Frontal cortex (tissue), 3 donors: ENCODE measurements at regions not wholly inside any gene's neighbourhood (a gene's known extent, or its start where the extent isn't known, plus 50 kb on each side); places are given as distances from the start of the nearest gene placed in this dataset.

ENCODE experiments used
- DNase-seq, 2 donors: peaks; one replicate each; pipeline ENCODE4 v3.0.0; 2012; ENCODE audit warnings: low spot score in 2 of 2
- FAIRE-seq: peaks from 2 replicates; lab custom pipeline; 2012; peaks lifted over from hg19 to GRCh38; lab: Jason Lieb, UNC
- donor health status: control.
- donor health status: control.
- donor health status: control.

DNA sequence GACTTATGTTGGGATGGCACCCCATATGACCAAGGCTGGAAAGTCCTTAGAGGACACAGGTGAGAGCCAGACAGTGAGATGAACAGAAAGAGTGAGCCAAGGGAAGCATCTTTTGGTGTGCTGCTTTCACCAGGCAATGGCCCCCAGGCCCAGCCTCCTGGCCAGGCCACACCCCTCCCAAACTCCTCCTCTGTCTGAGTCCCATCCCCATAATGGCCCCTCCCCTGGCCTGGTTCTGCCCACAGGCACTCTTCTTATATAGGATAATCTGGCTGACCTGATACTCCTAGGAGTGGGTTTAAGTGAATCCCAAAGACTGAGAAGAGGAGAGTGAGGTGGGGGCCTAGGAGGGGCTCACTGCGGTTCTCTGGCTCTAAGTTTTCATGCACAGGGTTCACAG, 252.5 kb downstream of the RPS24 start:
- DNase-seq (no peak), FAIRE-seq (no peak)

GRCh38 chr10:78286668-78287067, 253.0 kb downstream of the RPS24 start:
- DNase-seq (no peak), FAIRE-seq (no peak)

- FAIRE-seq: no peak
Measured at GRCh38 chr10:78287618-78288017, 254.0 kb downstream of the RPS24 start.

DNA sequence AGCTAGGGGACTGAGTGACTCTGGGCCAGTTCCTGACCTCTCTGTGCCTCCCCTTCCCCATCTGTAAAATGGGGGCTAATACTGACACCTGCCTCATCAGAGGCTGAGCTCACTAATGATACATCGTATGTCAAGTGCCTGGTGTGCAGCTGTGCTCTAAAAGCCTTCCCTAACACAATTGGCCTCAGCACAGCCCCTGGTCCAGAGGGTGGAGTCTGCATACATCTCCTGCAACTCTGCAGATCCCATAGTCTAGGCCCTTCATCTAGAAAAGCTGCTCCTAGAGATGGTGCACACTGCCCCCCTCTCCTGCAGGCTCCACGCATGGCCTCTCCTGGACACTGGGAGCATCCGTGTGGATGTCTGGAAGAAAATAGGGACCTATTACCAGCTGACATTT, 255.0 kb downstream of the RPS24 start:
- no peak for DNase-seq
- no peak for FAIRE-seq

More at GRCh38 chr10:78287618-78288017, 254.0 kb downstream of the RPS24 start:
- DNase-seq: no peak

DNA sequence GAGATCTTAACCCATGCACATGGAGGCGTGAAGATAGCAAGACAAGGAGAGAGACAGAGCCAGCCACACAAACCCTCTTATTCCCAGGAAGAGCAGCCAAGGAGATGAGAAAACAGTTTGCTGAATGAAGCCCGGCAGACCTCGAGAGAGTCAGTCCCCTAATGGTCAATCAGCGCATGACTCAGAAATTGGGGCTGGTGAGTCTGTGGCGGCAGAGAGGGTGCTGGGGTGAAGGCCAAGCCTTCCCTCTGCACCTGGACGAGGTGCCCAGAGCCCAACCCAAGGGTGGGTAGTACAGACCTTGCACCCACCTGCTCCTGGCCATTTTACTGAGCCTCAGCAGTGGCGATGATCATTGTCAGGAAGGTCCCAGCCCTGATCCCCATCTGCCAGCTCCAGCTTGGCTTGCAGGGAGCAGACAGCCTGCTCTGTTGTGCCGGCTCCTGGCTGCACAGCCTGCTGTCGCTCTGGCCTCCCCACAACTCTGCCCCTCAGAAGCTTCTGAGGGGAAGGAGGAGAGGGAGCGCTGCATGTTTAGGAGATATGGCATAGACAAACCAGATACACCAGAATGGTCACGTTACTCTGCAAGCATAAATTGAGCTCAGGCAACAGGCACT, 256.6 kb downstream of the RPS24 start:
- no peak for FAIRE-seq
- DNase-seq: no peak

DNA sequence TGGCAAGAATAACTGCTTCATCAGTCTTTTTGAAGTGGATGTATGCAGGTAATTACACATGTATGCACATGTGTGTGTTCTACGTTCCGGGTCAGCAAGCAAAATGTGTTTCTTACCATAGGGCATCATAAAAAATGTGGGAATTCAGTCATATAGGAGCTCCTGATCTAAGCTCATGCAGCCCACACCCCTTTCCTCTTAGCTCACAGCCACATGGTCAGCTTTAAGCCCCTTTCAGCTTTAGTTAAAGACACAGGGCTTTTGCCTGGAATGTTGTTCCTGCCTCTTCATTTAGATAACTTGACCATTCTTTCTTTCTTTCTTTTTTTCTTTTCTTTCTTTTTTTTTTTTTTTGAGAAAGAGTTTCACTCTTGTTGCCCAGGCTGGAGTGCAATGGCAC, 258.1 kb downstream of the RPS24 start:
- no peak for FAIRE-seq
- no peak for DNase-seq

GRCh38 chr10:78292250-78292981, 258.8 kb downstream of the RPS24 start:
- FAIRE-seq (no peak), DNase-seq (no peak)

GRCh38 chr10:78292982-78293865, 259.6 kb downstream of the RPS24 start:
- FAIRE-seq: no peak
- no peak for DNase-seq

DNA sequence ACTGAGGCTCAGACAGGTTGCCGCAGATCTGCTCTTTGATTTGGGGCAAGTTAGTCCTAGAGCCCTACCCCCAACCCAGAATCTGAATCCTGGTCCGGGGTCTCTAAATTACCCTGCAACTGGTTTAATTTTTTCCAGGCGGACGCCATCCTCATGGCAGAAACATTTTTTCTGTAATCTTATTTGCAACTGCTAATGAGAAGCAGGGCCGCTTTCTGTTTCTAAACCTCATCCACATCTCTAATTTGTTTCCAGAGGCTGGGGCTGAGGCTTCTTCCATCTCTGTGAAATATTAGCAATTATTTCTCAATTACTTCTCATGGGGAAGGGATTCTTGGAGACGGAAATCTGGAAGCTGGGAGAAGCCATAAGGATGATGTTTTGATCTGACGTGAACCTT, 261.6 kb downstream of the RPS24 start:
- FAIRE-seq (no peak), DNase-seq (no peak)

DNA sequence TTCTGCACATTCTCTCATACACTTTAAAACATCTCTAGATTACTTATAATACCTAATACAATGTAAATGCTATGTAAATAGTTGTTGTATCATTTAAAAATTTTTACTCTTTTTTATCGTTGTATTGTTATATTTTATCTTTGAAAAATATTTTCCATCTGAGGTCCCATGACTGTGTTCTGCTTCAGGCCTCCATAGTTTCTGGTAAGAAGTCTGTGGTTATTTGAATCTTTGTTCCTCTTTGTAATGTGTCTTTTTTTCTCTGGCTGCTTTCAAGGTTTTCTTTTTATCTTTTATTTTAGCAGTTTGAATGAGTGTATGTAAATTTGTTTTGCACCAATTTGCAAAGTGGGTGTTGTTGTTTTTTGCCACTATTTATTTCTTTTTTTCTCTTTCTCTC, 263.1 kb downstream of the RPS24 start:
- DNase-seq: no peak
- peak; percentile 19 for FAIRE-seq

DNA sequence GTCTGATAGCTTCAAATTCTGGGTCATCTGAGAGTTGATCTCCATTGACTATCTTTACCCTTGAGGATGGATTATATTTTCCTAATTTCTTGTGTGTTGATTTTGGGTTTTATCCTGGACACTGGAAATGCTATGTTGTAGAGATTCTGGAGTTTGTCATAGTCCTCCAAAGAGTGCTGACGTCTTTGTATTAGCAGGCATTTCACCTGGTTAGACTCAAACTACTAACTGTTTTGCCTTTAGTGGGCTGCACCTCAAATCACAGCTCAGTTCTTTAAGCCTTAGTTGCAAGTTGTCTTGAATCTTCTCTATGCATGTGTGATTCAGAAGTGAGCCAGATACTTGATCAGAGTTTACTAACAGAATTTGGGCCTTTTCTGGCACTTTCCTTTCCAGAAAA, 264.3 kb downstream of the RPS24 start:
- no peak for DNase-seq

GRCh38 chr10:78298835-78299234, 265.2 kb downstream of the RPS24 start:
- FAIRE-seq (no peak), DNase-seq (no peak)

More for the DNA sequence above, 264.3 kb downstream of the RPS24 start:
- FAIRE-seq: no peak

- DNase-seq (no peak), FAIRE-seq (no peak)
Measured at GRCh38 chr10:78299851-78300468, 266.3 kb downstream of the RPS24 start.

GRCh38 chr10:78300526-78300925, 266.9 kb downstream of the RPS24 start:
- FAIRE-seq (no peak), DNase-seq (no peak)

- no peak for FAIRE-seq
Measured at GRCh38 chr10:78301481-78301880, 267.8 kb downstream of the RPS24 start.

DNA sequence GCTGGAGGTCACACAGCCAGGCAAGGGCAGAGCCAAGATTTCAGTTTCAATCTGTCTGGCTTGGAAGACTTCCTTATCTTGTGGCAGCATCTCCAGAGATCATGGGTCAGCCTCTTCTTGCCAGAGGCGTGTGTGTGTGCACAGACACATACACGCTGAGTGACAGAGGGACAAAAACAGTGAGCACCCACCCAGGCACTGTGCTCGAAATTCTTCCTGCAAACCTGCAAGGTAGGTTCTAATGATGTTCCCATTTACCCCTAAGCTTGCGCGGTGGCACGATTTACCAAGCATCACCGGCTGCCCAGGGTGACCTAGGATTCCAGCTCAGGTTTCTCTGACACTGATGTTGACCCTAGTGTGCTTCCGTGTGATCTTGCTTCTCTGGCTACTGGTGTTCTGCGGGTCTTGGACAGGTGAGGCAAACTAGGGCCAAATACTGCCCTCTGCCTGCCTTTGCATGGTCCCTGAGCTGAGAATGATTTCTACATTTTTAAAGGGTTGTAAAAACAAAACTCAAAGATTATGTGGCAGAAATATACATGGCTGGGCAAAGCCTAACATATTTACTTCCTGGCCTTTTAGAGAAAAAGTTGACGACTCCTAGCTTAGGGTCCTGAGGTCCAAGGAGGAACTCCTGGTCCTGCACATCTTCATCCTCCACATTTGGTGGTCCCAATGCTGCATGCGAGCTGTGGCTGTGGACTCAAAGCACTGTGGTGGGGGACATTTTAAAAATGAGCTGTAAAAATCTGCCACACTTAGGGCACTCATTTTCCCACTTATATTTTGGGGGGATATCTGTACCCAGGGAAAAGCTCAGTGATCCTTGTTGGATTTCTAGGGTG, 268.5 kb downstream of the RPS24 start:
- no peak for FAIRE-seq
- DNase-seq: no peak

More at GRCh38 chr10:78301481-78301880, 267.8 kb downstream of the RPS24 start:
- no peak for DNase-seq

DNA sequence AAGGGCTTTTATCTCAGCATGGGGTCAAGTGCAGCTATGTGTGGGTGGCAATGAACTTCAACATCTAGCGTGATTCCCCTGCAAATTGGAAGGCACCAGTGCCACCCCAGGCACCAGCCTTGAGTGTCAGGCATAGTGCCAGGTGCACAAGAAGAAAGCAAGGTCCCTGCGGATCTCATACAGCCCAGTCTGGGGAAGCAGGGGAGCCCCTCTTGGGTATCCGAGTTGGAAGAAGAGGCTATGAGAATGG, 269.0 kb downstream of the RPS24 start:
- FAIRE-seq (no peak), DNase-seq (peak in 1 of 2 donors; percentile 30)

GRCh38 chr10:78302989-78303854, 269.6 kb downstream of the RPS24 start:
- peak; percentile 96 to 98 for DNase-seq
- no peak for FAIRE-seq
